ENCODE measurements at regions not wholly inside any gene's neighbourhood (a gene's known extent, or its start where the extent isn't known, plus 50 kb on each side); places are given as distances from the start of the nearest gene placed in this dataset.
"Not testable (repeated sequence)": the region's sequence is repeated elsewhere in the genome, so short reads cannot be mapped to it uniquely, and the experiment has no call there.

DNA sequence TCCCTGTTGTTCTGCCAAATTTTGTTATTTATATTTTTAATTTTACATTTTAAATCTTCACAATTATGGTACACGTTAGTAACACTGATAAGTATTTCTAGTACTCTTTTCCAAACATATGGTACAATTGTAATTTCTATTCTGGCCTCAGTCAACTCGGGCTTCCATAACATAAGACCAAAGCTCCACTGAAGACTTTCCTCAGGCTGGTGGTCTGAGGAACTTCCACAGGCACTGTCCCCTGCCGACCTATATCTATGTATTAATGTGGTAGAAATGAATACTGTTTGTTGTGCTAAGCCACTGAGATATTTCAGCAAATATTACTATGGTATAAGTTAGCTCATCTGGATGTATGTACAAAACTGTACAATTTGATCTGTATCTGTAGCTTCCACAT lies 407.6 kb upstream of the ZNF804A start:
- no peak for DNase-seq (ENCODE audit: low read depth, low spot score)

DNA sequence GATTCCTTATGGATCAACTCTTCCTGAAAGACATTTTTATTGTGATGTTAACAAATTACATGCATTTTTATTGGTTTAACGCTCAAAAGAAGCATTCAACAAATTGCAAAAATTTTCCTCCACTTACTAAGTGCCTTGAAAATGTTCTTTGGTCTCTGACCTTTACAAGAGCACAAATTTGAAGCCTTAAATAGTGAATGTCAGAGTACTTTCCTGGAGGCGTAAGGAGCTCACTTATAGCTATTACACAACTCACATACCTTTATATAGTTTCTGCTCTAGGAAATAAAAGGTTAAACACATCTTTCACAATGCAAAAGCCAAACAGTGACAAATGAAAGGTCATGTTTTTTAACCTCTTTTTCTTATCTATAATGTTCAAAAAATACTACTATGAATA lies 405.7 kb upstream of the ZNF804A start:
- DNase-seq (ENCODE audit: low read depth, low spot score) = no peak

DNA sequence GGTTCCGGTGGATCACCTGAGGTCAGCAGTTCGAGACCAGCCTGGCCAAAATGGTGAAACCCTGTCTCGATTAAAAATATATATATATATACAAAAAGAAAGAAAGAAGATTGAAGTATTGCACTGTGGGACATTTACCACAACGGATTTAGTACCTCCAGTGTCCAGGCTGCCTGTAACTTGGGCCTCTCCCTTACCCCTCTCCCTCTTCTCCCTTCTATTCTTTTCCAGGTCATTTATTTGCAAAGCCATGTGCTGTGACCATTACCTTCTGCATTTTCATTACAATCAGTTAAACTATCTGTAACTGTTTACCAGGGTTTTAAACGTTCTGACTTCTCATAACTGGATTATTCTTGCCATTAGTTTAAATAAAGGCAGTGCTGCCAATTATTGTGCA lies 400.9 kb upstream of the ZNF804A start:
- no peak for DNase-seq (ENCODE audit: low read depth, low spot score)

DNA sequence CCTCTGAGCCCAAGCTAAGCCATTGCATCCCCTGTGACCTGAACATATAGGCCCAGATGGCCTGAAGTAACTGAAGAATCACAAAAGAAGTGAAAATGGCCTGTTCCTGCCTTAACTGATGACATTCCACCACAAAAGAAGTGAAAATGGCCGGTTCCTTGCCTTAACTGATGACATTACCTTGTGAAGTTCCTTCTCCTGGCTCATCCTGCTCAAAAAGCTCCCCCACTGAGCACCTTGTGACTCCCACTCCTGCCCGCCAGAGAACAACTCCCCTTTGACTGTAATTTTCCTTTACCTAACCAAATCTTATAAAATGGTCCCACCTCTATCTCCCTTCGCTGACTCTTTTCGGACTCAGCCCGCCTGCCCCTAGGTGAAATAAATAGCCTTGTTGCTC lies 399.5 kb upstream of the ZNF804A start:
- DNase-seq (ENCODE audit: low read depth, low spot score) = not testable (repeated sequence)

DNA sequence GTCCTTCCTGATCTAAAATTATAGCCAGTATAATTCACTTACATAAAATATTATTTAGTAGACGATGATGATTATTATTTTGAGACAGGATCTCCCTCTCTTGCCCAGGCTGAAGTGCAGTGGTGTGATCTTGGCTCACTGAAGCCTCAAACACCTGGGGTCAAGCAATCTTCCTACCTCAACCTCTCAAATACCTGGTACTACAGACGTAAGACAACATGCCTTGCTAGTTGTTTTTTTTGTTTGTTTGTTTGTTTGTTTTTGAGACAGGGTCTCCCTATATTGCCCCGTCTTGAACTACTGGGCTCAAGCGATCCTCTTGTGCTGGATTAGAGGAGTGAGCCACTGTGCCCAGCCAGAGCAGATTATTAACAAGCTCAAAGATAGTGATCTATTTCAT lies 399.1 kb upstream of the ZNF804A start:
- no peak for DNase-seq (ENCODE audit: low read depth, low spot score)

DNA sequence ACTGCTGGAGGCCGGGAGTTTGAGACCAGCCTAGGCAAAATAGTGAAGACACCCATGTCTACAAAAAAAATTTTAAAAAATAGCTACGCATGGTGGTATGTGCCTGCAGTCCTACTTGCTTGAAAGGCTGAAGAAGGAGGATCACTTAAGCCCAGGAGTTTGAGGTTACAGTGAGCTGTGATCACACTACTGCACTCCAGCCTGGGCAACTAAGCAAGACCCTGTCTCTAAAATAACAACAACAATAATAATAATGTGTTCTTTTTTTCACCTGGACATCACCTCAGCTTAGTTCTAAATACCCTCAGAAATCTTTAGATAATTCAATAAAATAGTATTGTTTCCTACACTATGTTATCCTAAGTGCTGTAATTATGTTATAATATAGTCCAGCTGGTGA lies 397.1 kb upstream of the ZNF804A start:
- DNase-seq (ENCODE audit: low read depth, low spot score) = no peak

DNA sequence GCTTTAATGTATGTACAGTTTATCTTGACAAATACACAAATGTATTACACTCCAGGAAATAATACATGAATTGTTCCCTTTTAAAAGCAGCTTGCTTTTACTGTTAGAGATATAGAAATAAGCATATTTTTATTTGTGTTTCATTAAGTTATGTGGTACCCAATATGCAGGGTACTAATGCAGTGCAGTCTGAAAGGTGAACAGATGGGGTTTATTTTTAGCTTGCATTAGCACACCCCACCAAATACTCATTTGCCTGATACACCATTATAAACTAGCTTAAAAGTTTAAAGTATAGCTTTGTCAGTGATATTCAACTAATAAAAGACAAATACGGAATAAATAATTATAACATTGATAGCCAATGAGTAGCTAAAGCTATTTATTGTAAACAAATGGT lies 394.7 kb upstream of the ZNF804A start:
- no peak for DNase-seq (ENCODE audit: low read depth, low spot score)

DNA sequence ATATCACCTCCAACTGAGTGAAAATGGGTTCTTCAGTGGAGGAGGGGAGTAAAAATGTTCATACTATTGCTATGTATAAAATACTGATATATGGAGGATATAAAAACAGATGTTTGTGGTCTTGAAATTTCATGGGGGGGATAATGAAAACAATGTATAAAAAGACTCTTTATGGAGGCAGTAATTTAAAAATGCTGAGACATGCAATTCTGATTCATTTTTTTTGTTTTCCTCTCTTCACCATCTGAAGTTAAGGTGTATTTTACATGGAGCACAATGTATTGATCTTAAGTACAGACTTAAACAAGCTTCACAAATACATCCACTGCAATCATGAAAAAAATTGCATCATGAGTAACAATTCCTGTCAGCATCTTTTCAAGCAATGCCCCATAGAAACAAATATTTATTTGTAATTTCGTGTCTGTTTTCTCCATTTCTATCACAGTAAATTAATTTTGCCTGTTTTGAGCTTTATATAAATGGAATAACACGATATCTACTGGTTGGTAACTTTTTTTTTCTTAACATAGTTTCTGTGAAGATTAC lies 393.2 kb upstream of the ZNF804A start:
- DNase-seq (ENCODE audit: low read depth, low spot score) = no peak

DNA sequence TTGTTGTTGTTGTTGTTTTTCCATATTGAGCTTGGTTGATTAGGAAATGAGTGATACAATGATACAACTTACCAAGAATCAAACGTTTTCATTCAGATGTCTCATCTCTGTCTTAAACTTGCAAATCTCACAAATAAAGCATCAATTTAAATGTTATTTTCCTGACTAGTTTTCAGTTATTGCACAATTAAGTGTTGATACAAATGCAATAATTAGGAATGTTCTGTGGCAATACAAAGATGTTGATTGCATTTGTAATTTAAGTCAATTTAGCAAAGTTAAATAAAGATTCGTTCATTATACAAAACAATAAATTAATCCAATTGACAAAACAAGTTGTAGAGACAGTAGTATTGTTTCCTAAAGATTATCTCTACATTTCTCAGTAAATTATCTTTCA lies 392.3 kb upstream of the ZNF804A start:
- no peak for DNase-seq (ENCODE audit: low read depth, low spot score)

DNA sequence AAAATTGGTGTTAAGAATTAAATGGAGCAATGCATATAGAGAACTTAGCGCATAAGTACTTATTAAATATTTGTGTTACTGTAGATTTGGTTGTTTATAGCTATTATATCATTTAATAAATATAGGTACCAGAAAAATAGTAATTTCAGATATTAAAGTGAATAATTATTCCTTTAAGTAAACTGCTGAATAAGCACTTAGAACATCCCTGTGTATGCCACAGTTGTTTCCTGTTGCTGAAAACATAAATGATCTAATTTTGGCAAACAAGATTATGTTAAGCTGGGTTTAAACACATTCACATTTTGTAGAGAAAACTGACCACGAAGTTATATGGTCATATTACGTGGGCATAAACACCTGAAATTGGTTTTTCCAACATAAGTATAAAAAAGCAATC lies 388.0 kb upstream of the ZNF804A start:
- DNase-seq (ENCODE audit: low read depth, low spot score) = no peak

DNA sequence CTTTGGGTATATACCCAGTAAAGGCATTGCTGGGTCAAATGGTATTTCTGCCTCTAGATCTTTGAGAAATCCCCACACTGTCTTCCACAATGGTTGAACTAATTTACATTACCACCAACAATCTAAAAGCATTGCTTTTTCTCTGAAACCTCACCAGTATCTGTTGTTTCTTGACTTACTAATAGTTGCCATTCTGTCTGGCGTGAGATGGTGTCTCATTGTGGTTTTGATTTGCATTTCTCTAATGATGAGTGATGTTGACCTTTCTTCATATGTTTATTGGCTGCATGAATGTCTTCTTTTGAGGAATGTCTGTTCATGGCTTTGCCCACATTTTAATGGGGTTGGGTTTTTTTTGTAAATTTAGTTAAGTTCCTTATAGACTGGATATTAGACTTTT lies 382.6 kb upstream of the ZNF804A start:
- no peak for DNase-seq (ENCODE audit: low read depth, low spot score)

DNA sequence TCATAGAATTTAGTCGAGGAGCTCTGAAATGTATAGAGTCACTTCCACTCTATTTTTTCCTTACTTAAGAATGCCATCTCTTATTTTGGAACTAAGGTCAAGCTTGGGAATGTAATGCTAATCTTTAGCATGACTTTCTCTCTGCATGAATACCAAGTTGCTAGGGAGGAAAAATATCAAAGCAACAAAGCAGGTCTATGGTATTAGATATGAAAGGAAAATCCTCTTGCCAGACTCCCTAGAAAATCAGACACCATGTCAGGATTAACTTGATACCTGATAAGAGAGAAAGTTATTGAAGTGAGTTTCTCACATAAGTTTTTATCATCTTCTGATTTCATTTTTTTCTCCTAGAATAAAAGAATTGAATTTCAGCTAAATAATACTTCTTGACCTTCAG lies 341.7 kb upstream of the ZNF804A start:
- no peak for DNase-seq (ENCODE audit: low read depth, low spot score)

DNA sequence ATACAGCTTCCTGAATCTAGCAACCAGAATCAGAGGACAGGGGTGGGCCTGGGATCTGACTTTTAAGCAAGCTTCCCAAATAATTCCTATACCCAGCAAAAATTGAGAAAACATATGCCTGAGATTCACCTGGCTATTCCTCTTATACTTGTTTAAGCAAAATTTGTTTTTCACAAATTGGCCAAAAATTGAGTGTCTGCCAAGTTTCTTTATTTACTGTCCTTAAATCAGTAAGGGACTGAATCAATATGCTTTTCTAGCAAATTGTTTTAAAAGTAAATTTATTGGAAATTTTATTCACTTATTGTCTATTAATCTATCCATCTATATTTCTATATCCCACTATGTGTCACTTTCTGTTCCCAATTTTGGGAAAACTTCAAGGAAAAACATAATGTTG lies 337.0 kb upstream of the ZNF804A start:
- DNase-seq (ENCODE audit: low read depth, low spot score) = no peak

DNA sequence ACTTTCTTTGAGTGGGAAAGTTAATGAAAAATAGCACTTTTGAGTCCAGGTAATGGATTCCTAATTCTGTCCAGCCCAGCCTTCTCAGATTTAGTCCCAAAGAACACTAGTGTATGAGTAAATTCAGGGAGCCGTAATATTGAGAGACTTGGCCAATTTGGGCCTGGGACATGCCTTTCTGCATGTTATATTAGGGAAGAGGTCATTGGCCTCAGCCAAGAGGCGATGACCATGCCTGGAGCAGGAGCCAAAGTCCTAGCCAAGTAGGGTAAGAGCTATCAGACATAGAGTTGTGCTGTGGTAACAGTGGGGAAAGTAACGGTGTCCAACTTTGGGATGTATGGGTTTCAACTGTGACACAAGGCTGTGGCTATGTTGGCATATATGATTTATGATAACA lies 336.5 kb upstream of the ZNF804A start:
- DNase-seq (ENCODE audit: low read depth, low spot score) = no peak

DNA sequence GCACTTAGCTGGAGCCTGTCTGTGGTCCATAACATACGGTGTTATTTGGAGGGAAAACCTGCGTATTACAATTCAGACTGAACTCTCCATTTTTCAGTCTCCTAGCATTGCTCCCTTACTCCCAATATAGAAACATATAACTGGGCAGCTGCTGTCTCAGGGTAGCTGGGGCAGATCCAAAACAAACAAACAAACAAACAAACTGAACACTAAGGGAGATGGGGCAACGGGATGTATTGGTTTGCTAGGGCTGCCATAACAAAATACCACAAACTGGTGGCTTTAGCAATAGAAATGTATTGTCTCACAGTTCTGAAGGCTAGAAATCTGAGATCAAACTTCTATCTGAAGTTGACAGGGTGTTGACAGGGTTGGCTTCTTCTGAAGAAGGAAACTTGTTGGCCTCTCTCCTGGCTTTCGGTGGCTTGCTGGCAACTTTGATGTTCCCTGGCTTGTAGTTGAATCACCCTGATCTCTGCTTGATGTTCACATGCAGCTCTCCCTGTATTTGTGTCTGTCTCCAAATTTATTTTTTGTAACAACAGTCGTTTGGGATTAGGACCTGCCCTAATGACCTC lies 329.3 kb upstream of the ZNF804A start:
- no peak for DNase-seq (ENCODE audit: low read depth, low spot score)

DNA sequence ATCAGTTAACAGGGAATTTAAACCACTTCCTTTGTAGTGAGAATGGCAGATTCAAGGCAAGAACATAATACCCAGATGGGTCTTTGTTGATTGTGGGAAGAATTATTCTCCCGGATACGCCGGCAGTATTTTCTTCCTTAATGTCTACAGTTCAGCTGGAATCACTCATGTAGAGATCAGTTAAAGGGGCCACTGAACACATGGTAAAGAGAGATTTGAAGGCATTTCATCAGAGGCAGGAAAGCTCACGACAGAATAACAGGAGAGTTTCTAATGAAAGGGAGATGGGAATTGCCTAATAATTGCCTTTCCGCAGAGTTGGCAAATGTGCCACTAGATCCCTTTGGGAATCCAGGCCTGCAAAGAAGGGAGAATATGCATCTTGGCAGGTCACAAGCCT lies 327.7 kb upstream of the ZNF804A start:
- no peak for DNase-seq (ENCODE audit: low read depth, low spot score)

DNA sequence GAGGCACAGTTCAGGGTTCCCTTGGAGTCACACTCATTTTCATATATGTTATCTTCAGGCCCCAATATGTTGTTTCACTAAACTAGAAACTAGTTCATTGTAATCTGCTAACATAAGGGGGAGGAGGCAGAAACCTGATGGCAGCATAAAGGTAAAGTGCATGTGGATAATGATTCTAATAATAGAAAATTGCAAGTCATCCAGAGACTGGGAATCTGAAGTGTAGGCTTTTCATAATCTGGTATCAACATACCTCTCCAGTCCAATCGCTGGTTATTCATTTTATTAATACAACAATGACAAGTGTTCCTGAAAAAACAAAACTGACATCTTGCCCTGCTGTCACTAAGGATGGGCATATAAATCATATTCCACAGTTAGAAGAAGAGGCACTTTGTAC lies 326.3 kb upstream of the ZNF804A start:
- DNase-seq (ENCODE audit: low read depth, low spot score) = no peak

DNA sequence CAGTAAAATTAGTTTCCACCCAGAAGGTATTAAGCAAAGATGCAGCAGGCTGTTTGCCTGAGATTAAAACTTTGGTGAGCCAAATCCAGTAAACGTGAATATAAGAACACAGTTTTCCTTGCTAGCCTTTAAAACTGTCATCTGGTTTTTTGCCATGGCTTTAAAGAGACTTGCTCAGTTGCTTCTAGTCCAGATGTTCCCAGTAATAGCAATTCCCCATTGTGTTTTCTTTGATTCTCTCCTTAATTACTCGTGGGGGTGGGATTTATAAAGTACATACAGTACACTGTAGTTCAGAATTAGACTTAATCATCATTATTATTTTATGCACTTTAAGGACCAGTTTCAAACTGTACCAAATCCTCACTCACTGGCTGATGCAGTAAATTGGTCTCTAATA lies 303.5 kb upstream of the ZNF804A start:
- no peak for DNase-seq (ENCODE audit: low read depth, low spot score)

DNA sequence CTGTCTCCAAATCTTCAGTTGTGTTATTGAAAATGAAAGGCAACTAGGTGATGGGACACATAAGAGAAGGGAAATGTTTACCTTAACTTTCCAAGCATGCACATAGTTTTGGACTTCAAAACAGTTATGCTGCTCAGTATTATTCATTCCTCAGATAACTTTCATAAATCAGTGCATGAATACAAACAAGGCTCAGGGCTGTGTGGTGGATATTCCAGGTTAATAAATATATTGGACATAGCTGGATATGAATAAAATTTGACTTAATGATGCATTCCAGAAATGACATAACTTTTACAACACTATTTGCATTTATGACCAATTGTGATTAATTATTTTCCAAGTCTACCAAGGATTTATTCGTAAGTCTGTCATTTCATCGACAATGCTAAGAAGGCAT lies 301.2 kb upstream of the ZNF804A start:
- DNase-seq (ENCODE audit: low read depth, low spot score) = no peak

DNA sequence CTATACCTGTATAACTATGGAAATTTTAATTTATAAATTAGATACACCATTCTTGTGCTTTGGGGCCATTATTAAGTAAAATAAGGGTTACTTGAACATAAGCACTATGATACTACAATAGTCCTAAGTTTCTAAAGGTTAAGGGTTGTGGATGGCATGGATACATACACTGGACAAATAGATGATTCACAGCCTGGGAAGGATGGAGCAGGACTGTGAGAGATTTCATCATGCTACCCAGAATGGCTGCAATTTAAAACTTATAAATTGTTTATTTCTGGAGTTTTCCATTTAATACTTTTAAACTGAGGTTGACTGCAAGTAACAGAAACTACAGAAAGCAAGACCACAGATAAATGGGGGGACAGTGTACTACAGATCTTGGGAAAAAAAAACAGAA lies 295.8 kb upstream of the ZNF804A start:
- DNase-seq (ENCODE audit: low read depth, low spot score) = no peak

DNA sequence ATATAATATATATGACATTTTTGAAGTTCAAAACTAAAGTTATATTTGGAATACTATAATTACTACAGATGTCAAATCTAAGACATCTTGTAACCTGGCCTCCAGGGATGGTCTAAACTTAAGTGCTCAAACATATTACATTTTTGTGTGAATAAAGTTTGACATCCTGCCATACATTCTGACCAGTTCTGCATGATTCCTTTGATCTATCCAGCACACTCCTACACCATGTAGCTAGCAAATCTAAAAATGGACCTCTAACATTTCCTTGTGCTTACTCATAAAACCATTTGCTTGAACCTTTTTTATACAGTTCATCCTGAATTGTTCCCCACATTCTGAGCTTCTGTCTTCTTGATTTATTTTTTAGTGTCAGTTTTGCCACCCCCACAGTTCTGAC lies 294.3 kb upstream of the ZNF804A start:
- DNase-seq (ENCODE audit: low read depth, low spot score) = no peak

DNA sequence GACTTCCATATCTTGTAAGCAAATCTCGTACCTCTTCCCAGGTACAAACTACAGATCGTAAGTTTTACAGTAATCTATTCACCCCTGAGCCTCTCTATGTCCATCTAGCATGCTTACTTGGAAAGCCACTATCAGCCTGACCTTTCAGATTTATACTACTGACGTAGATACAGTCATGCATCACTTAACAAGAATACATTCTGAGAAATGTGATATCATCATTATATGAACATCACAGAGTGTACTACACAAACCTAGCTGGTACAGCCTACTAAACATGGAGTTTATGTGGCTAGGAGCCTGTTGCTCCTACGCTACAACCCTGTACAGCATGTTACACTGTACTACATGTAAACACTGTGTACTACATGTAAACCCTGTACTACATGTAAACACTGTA lies 293.2 kb upstream of the ZNF804A start:
- no peak for DNase-seq (ENCODE audit: low read depth, low spot score)

DNA sequence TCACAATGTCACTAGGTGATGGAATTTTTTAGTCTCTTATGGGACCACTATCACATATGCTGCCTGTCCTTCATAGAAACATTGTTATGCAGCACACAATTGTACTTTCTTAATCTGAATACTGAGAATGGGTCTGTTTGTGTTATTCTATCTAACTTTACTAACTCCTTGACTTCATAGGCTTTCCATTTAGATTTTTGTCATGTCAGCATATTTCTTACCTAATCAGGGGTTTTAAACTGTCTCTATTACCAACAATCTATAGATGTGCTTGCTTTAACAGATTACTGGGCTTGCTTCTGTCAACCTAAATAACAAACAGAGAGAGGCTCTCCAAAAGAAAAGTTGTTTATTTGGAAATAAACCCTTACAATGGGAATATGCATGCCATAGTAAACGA lies 289.6 kb upstream of the ZNF804A start:
- DNase-seq (ENCODE audit: low read depth, low spot score) = no peak

DNA sequence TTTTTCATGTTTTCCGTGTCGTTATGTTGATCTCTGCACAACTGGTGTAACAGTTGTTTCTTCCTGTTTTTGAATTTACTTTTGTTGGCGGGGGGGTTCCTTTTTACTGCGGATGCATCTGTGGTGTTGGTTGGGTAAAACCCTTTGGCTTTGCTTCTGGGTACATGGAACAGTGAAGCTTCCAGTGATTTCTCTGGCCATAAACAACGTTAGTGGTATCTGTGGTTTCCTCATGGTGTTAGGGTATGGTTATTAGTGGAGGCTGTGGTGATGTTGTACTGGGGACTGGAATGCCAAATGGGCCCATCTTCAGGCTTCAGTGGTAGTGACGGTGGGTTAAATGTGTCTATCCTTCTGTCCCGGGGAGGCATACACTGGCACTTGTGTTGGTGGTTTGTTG lies 285.4 kb upstream of the ZNF804A start:
- no peak for DNase-seq (ENCODE audit: low read depth, low spot score)

Measured in smooth muscle cell of the brain vasculature (primary cell).